Stimulated activated naive CD4-positive, alpha-beta T cell treated with Interleukin-2 at 50 U/mL for 16 hours (primary cell): ENCODE measurements at regions not wholly inside any gene's neighbourhood (a gene's known extent, or its start where the extent isn't known, plus 50 kb on each side); places are given as distances from the start of the nearest gene placed in this dataset.

Experiments
- DNase-seq: peaks from one replicate; lab custom pipeline; 2025; lab: John Stamatoyannopoulos, UW

- DNase-seq, result no peak
Measured at GRCh38 chr4:123841447-123842121, 445.0 kb downstream of the SPRY1 start.

DNA sequence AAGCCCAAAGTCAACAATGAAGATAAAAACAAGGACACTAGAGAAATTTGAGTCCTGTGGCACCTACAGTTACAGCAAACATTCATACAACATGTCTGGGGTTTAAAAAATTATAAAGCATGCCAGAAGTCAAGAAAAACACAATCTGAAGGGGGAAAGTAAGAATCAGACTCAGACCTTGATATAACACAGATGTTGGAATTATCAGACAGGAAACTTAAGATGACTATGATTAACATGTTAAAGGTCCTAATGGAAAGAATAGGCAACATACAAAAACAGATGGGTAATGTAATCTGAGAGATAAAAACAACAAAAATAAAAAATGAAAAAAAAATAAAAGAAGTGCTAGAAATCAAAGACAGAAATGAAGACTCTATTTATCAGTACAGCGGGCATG lies 446.5 kb downstream of the SPRY1 start:
- no peak for DNase-seq

GRCh38 chr4:123844374-123844773 lies 447.8 kb downstream of the SPRY1 start:
- no peak for DNase-seq

- DNase-seq, result no peak
Measured at GRCh38 chr4:123846092-123846491, 449.5 kb downstream of the SPRY1 start.

GRCh38 chr4:123846561-123846960 lies 450.0 kb downstream of the SPRY1 start:
- no peak for DNase-seq

DNA sequence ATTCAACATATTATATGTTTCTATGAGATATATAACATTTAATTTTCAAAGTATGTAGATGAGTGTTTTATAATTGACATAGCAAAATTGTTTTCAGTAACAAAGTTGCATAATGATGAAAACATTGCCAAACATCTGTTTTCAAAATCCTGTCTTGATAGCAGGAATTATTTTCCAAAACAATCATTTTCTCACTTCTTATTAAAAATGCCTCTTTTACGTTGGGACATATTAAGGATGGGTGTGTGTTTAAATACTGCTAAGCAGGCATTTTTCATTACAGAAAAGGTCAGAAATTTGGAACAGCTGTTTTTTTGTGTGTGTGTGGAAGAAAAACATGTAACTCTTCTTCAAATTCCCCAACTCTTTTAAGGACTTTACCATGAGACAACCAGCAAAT lies 452.0 kb downstream of the SPRY1 start:
- DNase-seq, result no peak

DNA sequence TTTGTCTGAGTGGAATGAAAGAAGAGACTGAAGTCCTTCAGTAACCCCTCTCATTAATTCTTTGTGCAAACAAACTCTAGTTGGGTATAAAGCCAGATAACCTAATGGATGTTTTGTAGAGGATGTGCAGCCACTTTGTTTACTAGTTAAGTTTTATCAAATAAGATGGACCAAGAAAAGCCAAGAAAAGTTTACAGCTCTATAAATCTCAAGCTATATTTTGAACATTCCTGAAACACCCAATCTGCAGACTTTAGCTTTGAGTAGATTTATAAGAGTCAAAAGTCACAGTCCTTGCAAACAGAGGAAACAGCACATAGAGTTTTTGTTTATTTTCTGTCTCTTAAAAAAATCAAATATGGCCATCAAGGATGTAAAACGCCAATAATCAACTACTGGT lies 452.9 kb downstream of the SPRY1 start:
- DNase-seq, result no peak

GRCh38 chr4:123851521-123851920 lies 454.9 kb downstream of the SPRY1 start:
- DNase-seq, result no peak

DNA sequence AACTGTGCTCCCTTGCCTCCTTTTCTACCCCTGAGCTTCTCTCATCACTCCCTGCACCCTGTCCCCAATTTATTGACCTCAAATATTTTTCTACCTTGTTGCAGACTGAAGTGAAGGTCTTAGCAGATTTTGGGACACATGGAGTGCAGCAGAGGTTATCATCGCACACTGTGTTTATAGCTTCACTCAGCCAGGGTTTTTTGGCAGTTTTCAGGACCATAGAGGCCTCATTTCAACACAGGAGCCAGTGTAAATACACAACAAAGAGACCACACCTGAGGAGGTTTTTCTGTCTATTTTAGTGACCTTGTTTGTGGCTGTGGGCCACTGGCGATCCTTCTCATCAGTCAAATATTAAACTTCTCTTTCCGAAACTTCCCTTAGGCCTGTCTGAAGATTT lies 457.1 kb downstream of the SPRY1 start:
- no peak for DNase-seq

- DNase-seq, result no peak
Measured at GRCh38 chr4:123856689-123857545, 460.3 kb downstream of the SPRY1 start.

DNA sequence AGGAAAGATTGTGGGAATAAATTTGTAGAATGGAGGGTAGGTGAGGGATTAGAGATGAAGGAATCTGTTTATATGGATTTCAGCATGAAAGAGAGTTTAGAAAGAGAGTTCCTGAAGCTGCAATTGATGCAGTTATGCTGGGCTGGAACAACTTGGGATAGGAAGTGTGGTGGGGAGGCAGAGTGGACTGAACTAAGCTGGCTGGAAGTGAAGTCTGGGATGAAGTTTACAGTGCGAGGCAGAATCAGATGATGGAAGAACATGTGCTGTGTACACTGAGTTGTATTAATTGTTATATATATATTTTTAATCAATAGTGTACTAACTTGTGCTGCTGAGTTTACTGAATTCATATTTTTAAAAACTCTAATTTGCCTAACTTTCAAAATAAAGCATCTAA lies 461.9 kb downstream of the SPRY1 start:
- no peak for DNase-seq

- no peak for DNase-seq
Measured at GRCh38 chr4:123862812-123863211, 466.2 kb downstream of the SPRY1 start.

DNA sequence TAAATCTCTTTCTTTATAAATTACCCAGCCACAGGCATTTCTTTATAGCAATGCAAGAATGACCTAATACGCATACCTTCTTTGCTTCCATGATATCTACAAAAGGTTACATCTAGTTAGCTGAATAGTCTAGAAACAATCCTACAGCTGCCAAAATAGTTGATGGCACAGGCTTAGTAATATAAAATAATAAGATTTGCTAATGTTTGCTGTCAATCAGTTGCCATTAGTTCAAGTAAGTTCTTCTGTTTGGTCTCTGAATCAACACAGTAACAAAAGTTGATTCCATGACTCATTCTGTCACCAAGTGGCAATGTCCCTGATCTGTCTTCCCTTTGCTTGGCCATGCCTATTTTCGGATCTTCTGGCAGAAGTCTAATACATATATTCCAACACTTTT lies 470.2 kb downstream of the SPRY1 start:
- DNase-seq, result no peak

DNA sequence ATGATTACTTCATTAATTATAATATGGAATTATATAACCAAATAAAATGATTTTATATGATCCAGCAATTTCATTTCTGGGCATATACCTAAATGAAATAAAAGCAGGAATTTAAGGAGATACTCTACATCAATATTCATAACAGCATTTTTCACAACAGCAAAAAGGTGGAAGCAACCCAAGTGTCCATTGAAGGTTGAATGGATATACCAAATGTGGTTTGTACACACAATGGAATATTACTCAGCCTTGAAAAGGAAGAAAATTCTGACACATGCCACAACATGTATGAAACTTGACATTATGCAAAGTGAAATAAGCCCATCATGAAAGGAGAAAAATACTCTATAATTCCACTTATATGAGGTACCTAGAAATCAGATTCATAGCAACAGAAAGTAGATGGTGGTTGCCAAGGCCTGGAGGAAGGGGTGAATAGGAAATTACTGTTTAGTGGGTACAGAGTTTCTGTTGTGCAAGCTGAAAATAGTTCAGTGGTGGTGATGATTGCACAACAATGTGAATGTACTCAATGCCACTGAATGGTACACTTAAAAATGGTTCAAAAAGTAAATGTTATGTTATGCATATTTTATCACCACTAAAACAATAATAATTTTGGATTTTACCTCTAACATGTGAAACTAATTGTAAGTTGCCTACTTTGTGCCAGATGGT lies 471.5 kb downstream of the SPRY1 start:
- DNase-seq, result no peak

GRCh38 chr4:123869286-123870215 lies 473.0 kb downstream of the SPRY1 start:
- DNase-seq, result no peak

DNA sequence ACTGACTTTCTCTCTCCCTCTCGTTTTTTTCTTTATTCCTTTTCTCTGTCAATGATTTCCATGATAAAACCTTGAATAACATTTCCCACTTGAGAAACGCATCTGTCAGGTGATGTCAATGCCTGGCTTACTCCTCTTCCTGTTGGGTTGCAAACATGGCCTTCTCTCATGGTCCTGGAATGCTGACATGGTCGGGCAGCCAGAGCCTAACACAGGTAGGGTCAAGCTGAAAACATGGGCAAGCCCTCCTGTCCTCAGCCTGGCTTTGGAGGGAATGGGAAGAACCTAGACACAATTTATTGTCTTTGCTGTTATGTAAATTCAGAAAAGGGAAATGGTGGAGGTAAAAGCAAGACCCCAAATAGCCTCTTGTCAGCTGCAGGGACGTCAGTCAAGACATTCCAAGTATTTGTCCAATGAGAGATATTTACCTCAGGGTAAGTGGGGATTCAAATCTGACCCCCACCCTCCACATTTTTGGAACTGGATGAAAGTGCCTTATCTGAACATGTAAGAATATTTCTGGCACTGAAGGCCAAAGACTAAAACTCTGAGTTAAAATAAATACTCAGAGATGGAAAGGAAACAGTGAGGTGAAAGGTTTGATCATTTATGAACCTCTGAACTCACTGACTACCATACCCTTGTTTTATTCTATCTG lies 473.8 kb downstream of the SPRY1 start:
- no peak for DNase-seq

DNA sequence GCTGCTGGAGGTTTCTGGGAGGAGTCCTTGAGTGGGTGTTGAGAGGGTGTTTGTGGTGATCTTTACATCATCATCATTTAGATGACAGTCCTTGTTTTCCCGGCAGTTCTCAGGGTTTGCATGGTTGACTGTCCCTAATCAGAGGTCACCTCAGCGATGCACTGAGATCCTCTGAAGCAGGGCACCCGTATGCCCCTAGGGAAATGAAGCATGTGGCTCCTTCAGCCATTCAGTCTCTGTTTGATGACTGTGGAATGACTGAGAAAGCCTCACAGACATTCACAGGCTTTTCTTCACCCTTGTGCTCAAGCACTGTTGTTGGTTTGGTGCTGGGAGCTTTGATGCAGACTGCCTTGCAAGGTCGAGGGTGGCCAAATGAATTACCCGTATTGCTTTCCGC lies 474.7 kb downstream of the SPRY1 start:
- DNase-seq, result no peak

GRCh38 chr4:123874063-123874462 lies 477.5 kb downstream of the SPRY1 start:
- no peak for DNase-seq

- DNase-seq, result no peak
Measured at GRCh38 chr4:123876143-123876542, 479.5 kb downstream of the SPRY1 start.

DNA sequence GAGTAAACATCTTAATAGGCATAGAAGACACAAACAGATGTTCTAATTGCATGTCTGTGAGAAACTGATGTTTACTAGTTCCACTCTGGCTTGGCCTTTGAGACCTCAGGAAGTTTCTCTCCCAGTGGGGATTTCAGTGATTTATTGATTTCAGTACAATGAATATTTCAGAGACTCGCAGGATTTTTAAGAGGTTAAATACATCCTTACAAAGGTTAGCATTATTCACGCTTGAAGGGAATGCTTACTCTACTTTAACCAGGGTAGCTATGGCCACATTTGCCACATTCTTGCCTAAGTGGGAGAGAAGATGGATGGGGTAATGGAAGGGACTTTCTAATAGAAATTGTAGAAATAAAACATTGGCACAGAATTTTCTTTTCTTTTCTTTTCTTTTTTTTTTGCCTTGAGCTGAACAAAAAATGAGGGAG lies 480.1 kb downstream of the SPRY1 start:
- no peak for DNase-seq

GRCh38 chr4:123877551-123877950 lies 481.0 kb downstream of the SPRY1 start:
- no peak for DNase-seq
